H1 (cell line): ENCODE measurements at regions not wholly inside any gene's neighbourhood (a gene's known extent, or its start where the extent isn't known, plus 50 kb on each side); places are given as distances from the start of the nearest gene placed in this dataset.

Source experiments
- GTF2F1 ChIP-seq: IDR thresholded peaks from 2 replicates; pipeline ENCODE4 v1.6.1; 2012; ENCODE audit warnings: low read depth, low read length, improper control_type of control experiment, borderline replicate concordance
- KDM5A ChIP-seq: fragments of 200-600 bp; IDR thresholded peaks from 2 replicates; pipeline ENCODE4 v1.7.1; 2012; ENCODE audit warnings: mild to moderate bottlenecking, low read length, inconsistent platforms, mixed read lengths
- TF ChIP-seq, protein P1 (sequence below): IDR thresholded peaks from 2 replicates; pipeline ENCODE4 v1.6.1; 2011; ENCODE audit warnings: low read length, improper control_type of control experiment

GRCh38 chr6:50992232-50992631 lies 173.6 kb downstream of the TFAP2B start (continued):
- TF ChIP-seq, protein P1, sequence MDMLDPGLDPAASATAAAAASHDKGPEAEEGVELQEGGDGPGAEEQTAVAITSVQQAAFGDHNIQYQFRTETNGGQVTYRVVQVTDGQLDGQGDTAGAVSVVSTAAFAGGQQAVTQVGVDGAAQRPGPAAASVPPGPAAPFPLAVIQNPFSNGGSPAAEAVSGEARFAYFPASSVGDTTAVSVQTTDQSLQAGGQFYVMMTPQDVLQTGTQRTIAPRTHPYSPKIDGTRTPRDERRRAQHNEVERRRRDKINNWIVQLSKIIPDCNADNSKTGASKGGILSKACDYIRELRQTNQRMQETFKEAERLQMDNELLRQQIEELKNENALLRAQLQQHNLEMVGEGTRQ: no peak
- TF ChIP-seq KDM5A: no peak
- no peak for TF ChIP-seq GTF2F1
- TF ChIP-seq, all 59 proteins: peak for 0
